SK-N-SH (cell line): ENCODE measurements at regions not wholly inside any gene's neighbourhood (a gene's known extent, or its start where the extent isn't known, plus 50 kb on each side); places are given as distances from the start of the nearest gene placed in this dataset.

Experiments
- CTCF ChIA-PET: fragments of 300-600, 350-600 bp; formaldehyde crosslinking; extraction: SDS; loops from one replicate; lab custom pipeline; 2021; lab: Yijun Ruan, JAX
- POLR2A ChIA-PET: fragments of 350-600 bp; sonication (Branson Sonifier 250); formaldehyde crosslinking; extraction: SDS; loops from one replicate; lab custom pipeline; 2020; ENCODE audit warnings: antibody characterized with exemption, inconsistent platforms; lab: Yijun Ruan, JAX
- DNase-seq: peaks from one replicate; pipeline ENCODE4 v3.0.0; 2012
- H2AFZ ChIP-seq: fragments of 200-600 bp; sonication (generic); 2 replicates; pipeline ENCODE4 v1.8.1; 2016; ENCODE audit warnings: antibody characterized with exemption, mild to moderate bottlenecking, low read depth
- H3F3A ChIP-seq: fragments of 200-600 bp; sonication (generic); replicated peaks from 2 replicates; pipeline ENCODE3; 2016; ENCODE audit warnings: antibody characterized with exemption, mild to moderate bottlenecking; ENCODE audit not compliant: insufficient read depth
- H3K27ac ChIP-seq, 2 experiments: fragments of 200-500 bp in 1 of 2; fragments of 200-600 bp in 1 of 2; sonication (Bioruptor generic) in 1 of 2; sonication (generic), shearing (Covaris generic) in 1 of 2; 2 replicates each; pipeline versions ENCODE4 v1.5.1 to v1.6.1; 2014 to 2016; ENCODE audit warnings: low read depth in 2 of 2, inconsistent platforms in 1 of 2, low read length in 1 of 2, mild to moderate bottlenecking in 1 of 2, mixed read lengths in 1 of 2
- H3K27me3 ChIP-seq: fragments of 200-600 bp; sonication (generic), shearing (Covaris generic); 2 replicates; pipeline ENCODE4 v1.6.1; 2016; ENCODE audit warnings: mixed run types; ENCODE audit not compliant: insufficient read depth
- H3K36me3 ChIP-seq, 2 experiments: fragments of 200-500 bp in 1 of 2; fragments of 200-600 bp in 1 of 2; sonication (Bioruptor generic) in 1 of 2; sonication (generic) in 1 of 2; replicated peaks in 1 of 2; 2 replicates each; pipeline versions ENCODE3 to v1.5.1; 2014 to 2016; ENCODE audit warnings: low read length in 1 of 2, mild to moderate bottlenecking in 1 of 2; ENCODE audit not compliant: insufficient read depth in 2 of 2, control insufficient read depth in 1 of 2
- H3K4me1 ChIP-seq, 2 experiments: fragments of 200-500 bp in 1 of 2; fragments of 200-600 bp in 1 of 2; sonication (Bioruptor generic) in 1 of 2; sonication (generic), shearing (Covaris generic) in 1 of 2; 2 replicates each; pipeline versions ENCODE4 v1.5.1 to v1.6.1; 2014 to 2016; ENCODE audit warnings: low read depth in 1 of 2, low read length in 1 of 2, mixed run types in 1 of 2; ENCODE audit not compliant: insufficient read depth in 2 of 2, control insufficient read depth in 1 of 2
- H3K4me2 ChIP-seq: fragments of 200-600 bp; sonication (generic), shearing (Covaris generic); 2 replicates; pipeline ENCODE4 v1.6.1; 2017; ENCODE audit warnings: mixed run types
- H3K4me3 ChIP-seq, 2 experiments: fragments of 200-500 bp in 1 of 2; fragments of 200-600 bp in 1 of 2; sonication (Bioruptor generic) in 1 of 2; sonication (generic), shearing (Covaris generic) in 1 of 2; 2 replicates each; pipeline versions ENCODE4 v1.5.1 to v1.8.1; 2014 to 2016; ENCODE audit warnings: low read depth in 2 of 2, inconsistent platforms in 1 of 2, low read length in 1 of 2, mild to moderate bottlenecking in 1 of 2, mixed read lengths in 1 of 2, moderate library complexity in 1 of 2
- H3K79me2 ChIP-seq: fragments of 200-600 bp; sonication (generic); 2 replicates; pipeline ENCODE4 v1.8.1; 2017; ENCODE audit warnings: mild to moderate bottlenecking; ENCODE audit not compliant: insufficient read depth
- H3K9ac ChIP-seq: fragments of 200-600 bp; sonication (generic); 2 replicates; pipeline ENCODE4 v1.6.1; 2017; ENCODE audit warnings: mixed run types
- H3K9me2 ChIP-seq: fragments of 200-600 bp; sonication (generic); 2 replicates; pipeline ENCODE4 v1.6.1; 2017; ENCODE audit warnings: mixed run types
- H3K9me3 ChIP-seq: fragments of 200-600 bp; sonication (generic); 2 replicates; pipeline ENCODE4 v1.6.1; 2017; ENCODE audit warnings: mixed run types, mild to moderate bottlenecking, moderate library complexity
- H4K20me1 ChIP-seq: fragments of 200-600 bp; sonication (generic); 2 replicates; pipeline ENCODE4 v1.6.1; 2017; ENCODE audit warnings: mild to moderate bottlenecking, mixed run types; ENCODE audit not compliant: insufficient read depth
- ELF1 ChIP-seq: IDR thresholded peaks from 2 replicates; pipeline ENCODE4 v1.4.0; 2012
- EP300 ChIP-seq, 2 experiments: IDR thresholded peaks; 2 replicates each; pipeline versions ENCODE4 v1.4.0 to v1.6.1; 2012; ENCODE audit warnings: borderline replicate concordance in 1 of 2, low read depth in 1 of 2, low read length in 1 of 2
- EZH2phosphoT487 ChIP-seq: fragments of 200-600 bp; sonication (generic); IDR thresholded peaks from 2 replicates; pipeline ENCODE4 v1.6.1; 2017; ENCODE audit warnings: low read depth, mixed run types, mild to moderate bottlenecking, antibody characterized with exemption, moderate library complexity, borderline replicate concordance
- FOSL2 ChIP-seq: IDR thresholded peaks from 2 replicates; pipeline ENCODE4 v1.4.0; 2012; ENCODE audit warnings: low read depth, mild to moderate bottlenecking, moderate library complexity, borderline replicate concordance
- FOXJ3 ChIP-seq: sonication (generic); formaldehyde crosslinking; IDR thresholded peaks from 2 replicates; pipeline ENCODE4 v1.5.1; 2020; ENCODE audit warnings: mild to moderate bottlenecking, missing genetic modification reagents
- IRF3 ChIP-seq: fragments of 150-350 bp; IDR thresholded peaks from 2 replicates; pipeline ENCODE4 v1.6.1; 2016; ENCODE audit warnings: mild to moderate bottlenecking, low read depth, low read length
- MEF2A ChIP-seq: IDR thresholded peaks from 2 replicates; pipeline ENCODE4 v1.4.0; 2012; ENCODE audit warnings: low read depth, borderline replicate concordance
- NFIC ChIP-seq: IDR thresholded peaks from 2 replicates; pipeline ENCODE4 v1.4.0; 2012; ENCODE audit warnings: borderline replicate concordance
- PBX3 ChIP-seq: IDR thresholded peaks from 2 replicates; pipeline ENCODE4; 2012
- RAD21 ChIP-seq: IDR thresholded peaks from 2 replicates; pipeline ENCODE4 v1.6.1; 2012; ENCODE audit warnings: mild to moderate bottlenecking, low read length
- RCOR1 ChIP-seq: fragments of 150-350 bp; IDR thresholded peaks from 2 replicates; pipeline ENCODE4 v1.6.1; 2017; ENCODE audit warnings: antibody characterized with exemption, low read length
- SIN3A ChIP-seq: IDR thresholded peaks from 2 replicates; pipeline ENCODE4 v1.6.1; 2012; ENCODE audit warnings: low read depth, mild to moderate bottlenecking, low read length, moderate library complexity, borderline replicate concordance
- TAF1 ChIP-seq: IDR thresholded peaks from 2 replicates; pipeline ENCODE4 v1.6.1; 2012; ENCODE audit warnings: low read depth, mild to moderate bottlenecking, low read length, moderate library complexity, borderline replicate concordance
- TCF12 ChIP-seq: IDR thresholded peaks from 2 replicates; pipeline ENCODE4 v1.4.0; 2012
- TEAD4 ChIP-seq: IDR thresholded peaks from 2 replicates; pipeline ENCODE4 v1.4.0; 2012; ENCODE audit warnings: mild to moderate bottlenecking, borderline replicate concordance; ENCODE audit not compliant: insufficient read depth
- USF1 ChIP-seq: IDR thresholded peaks from 2 replicates; pipeline ENCODE4 v1.4.0; 2012; ENCODE audit warnings: low read depth, borderline replicate concordance
- YY1 ChIP-seq: IDR thresholded peaks from 2 replicates; pipeline ENCODE4 v1.4.0; 2012; ENCODE audit warnings: low read depth, mild to moderate bottlenecking
- WGBS: methylation state at CpG from one replicate; pipeline ENCODE4 v1.1.6; 2017; ENCODE audit warnings: low lambda C conversion rate; 5-methylcytosine and 5-hydroxymethylcytosine counted together

- H3K9me2 ChIP-seq: no peaks in the 10 kb centered on the region
- ChIA-PET CTCF (no interaction called here), POLR2A (no interaction called here)
- H3K9me3 ChIP-seq: no peaks in the 10 kb centered on the region
- H3K27ac ChIP-seq: no peak overlapping the region
- H4K20me1 ChIP-seq: no peaks in the 10 kb centered on the region
- TF ChIP-seq YY1 (no peak), FOSL2 (no peak), USF1 (no peak), EZH2phosphoT487 (no peak)
- H3K79me2 ChIP-seq: no peaks in the 10 kb centered on the region
- H3K4me3 ChIP-seq: no peak overlapping the region
- no peaks in the 10 kb centered on the region for H3F3A ChIP-seq
- H3K27me3 ChIP-seq: no peaks in the 10 kb centered on the region
- WGBS: 37% methylated on average over 2 of the region's 2 CpGs
- no peak overlapping the region for H3K9ac ChIP-seq
- no peak overlapping the region for H2AFZ ChIP-seq
- no peaks in the 10 kb centered on the region for H3K4me1 ChIP-seq
- H3K4me2 ChIP-seq: no peak overlapping the region
- no peak for DNase-seq
- H3K36me3 ChIP-seq: no peaks in the 10 kb centered on the region
These were observed 64.1 kb upstream of the TYRP1 start for GRCh38 chr9:12629067-12629466.

GRCh38 chr9:12631866-12632265 lies 61.3 kb upstream of the TYRP1 start:
- Histone ChIP-seq H3K4me2 (no peak overlapping the region), H3K27ac (no peak overlapping the region), H3K4me1 (no peaks in the 10 kb centered on the region), H3K9me2 (no peaks in the 10 kb centered on the region), H3K4me3 (no peak overlapping the region), H3K79me2 (no peaks in the 10 kb centered on the region), H3K27me3 (no peaks in the 10 kb centered on the region), H4K20me1 (no peaks in the 10 kb centered on the region), H2AFZ (no peak overlapping the region), H3K9me3 (no peaks in the 10 kb centered on the region), H3F3A (no peaks in the 10 kb centered on the region), H3K9ac (no peak overlapping the region), H3K36me3 (no peaks in the 10 kb centered on the region)
- ChIA-PET POLR2A (no interaction called here), CTCF (interaction anchor here (0.6 to 1.1 kb wide), 3 partner anchors 8 to 352 kb away, joined by 3 to 7 read pairs (median 4); no protein-coding TSS in a partner anchor)
- WGBS: 28% methylated on average over 5 of the region's 5 CpGs
- no peak for DNase-seq
- no peak for TF ChIP-seq ELF1
- no peak for TF ChIP-seq PBX3
- TF ChIP-seq YY1: no peak
- no peak for TF ChIP-seq NFIC
- TF ChIP-seq FOXJ3 (CRISPR knock-in tag): no peak
- no peak for TF ChIP-seq RCOR1
- TF ChIP-seq IRF3: no peak
- TF ChIP-seq EP300 (IDR thresholded peaks at IDR 0.05; ENCODE audit: borderline replicate concordance in 1 of 2, low read depth in 1 of 2, low read length in 1 of 2): no peak
- TF ChIP-seq TEAD4: no peak
- no peak for TF ChIP-seq RAD21
- no peak for TF ChIP-seq TCF12
- TF ChIP-seq SIN3A: no peak
- TF ChIP-seq TAF1: no peak
- no peak for TF ChIP-seq MEF2A
- TF ChIP-seq, all 33 proteins: peak for 0
